ENCODE measurements at regions not wholly inside any gene's neighbourhood (a gene's known extent, or its start where the extent isn't known, plus 50 kb on each side); places are given as distances from the start of the nearest gene placed in this dataset.

GRCh38 chr2:190827720-190828119 lies 52.9 kb upstream of the GLS start:
- DNase-seq (ENCODE audit: low read depth): no peak
- H3K4me3 ChIP-seq (ENCODE audit: low read depth, low read length): no peak overlapping the region
- TF ChIP-seq, protein P1, sequence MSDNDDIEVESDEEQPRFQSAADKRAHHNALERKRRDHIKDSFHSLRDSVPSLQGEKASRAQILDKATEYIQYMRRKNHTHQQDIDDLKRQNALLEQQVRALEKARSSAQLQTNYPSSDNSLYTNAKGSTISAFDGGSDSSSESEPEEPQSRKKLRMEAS (IDR thresholded peaks at IDR 0.05; ENCODE audit: low read depth, low read length): no peak
- TF ChIP-seq POLR2A (IDR thresholded peaks at IDR 0.05; ENCODE audit: extremely low read depth, insufficient read length) (no peak), CTCF (IDR thresholded peaks at IDR 0.05; ENCODE audit: low read depth, low read length) (no peak), MYC (IDR thresholded peaks at IDR 0.05; ENCODE audit: low read depth, low read length) (no peak)

DNA sequence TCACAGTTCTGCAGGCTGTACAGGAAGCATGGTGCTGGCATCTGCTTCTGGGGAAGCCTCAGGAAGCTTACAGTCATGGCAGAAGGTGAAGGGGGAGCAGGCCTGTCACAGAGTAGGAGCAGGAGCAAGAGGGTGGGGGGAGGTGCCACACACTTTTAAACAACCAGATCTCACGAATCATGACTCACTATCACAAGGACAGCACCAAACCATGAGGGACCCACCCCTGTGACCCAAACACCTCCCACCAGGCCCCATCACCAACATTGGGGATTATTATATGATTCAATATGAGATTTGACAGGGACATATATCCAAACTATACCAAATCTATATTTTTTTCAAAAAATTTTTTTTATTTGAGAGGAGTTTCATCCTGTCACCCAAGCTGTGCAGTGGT lies 51.0 kb upstream of the GLS start:
- no peak for DNase-seq (ENCODE audit: low read depth)
- TF ChIP-seq, protein P1 (IDR thresholded peaks at IDR 0.05; ENCODE audit: low read depth, low read length): no peak
- TF ChIP-seq MYC (IDR thresholded peaks at IDR 0.05; ENCODE audit: low read depth, low read length) (no peak), POLR2A (IDR thresholded peaks at IDR 0.05; ENCODE audit: extremely low read depth, insufficient read length) (no peak), CTCF (IDR thresholded peaks at IDR 0.05; ENCODE audit: low read depth, low read length) (no peak)
- no peak overlapping the region for H3K4me3 ChIP-seq (ENCODE audit: low read depth, low read length)

All from NB4 (cell line).